KMS-11 (cell line): ENCODE measurements at regions not wholly inside any gene's neighbourhood (a gene's known extent, or its start where the extent isn't known, plus 50 kb on each side); places are given as distances from the start of the nearest gene placed in this dataset.

Experiments used
- H2AFZ ChIP-seq: fragments of 200-600 bp; sonication (generic); 2 replicates; pipeline ENCODE4 v1.6.1; 2016; ENCODE audit warnings: antibody characterized with exemption, mixed run types, low read depth
- H3K27ac ChIP-seq: fragments of 200-600 bp; sonication (generic); 2 replicates; pipeline ENCODE4 v1.6.1; 2016; ENCODE audit warnings: mild to moderate bottlenecking, mixed run types
- H3K27me3 ChIP-seq: fragments of 200-600 bp; sonication (generic); 2 replicates; pipeline ENCODE4 v1.6.1; 2017; ENCODE audit warnings: mild to moderate bottlenecking, low read depth, mixed run types, moderate library complexity; ENCODE audit not compliant: insufficient read depth
- H3K36me3 ChIP-seq: fragments of 200-600 bp; sonication (generic); 2 replicates; pipeline ENCODE4 v1.6.1; 2017; ENCODE audit warnings: mild to moderate bottlenecking, mixed run types; ENCODE audit not compliant: insufficient read depth
- H3K4me1 ChIP-seq: fragments of 200-600 bp; sonication (generic); 2 replicates; pipeline ENCODE4 v1.6.1; 2016; ENCODE audit warnings: mild to moderate bottlenecking, low read depth, mixed run types; ENCODE audit not compliant: poor library complexity, severe bottlenecking
- H3K4me2 ChIP-seq: fragments of 200-600 bp; sonication (generic); 2 replicates; pipeline ENCODE4 v1.7.0; 2016; ENCODE audit warnings: mild to moderate bottlenecking, mixed run types
- H3K4me3 ChIP-seq: fragments of 200-600 bp; sonication (generic); IDR thresholded peaks from 2 replicates; pipeline ENCODE4 v1.6.1; 2017; ENCODE audit warnings: low read depth, low read length, mixed read lengths; ENCODE audit not compliant: insufficient read depth
- H3K79me2 ChIP-seq: fragments of 200-600 bp; sonication (generic); 2 replicates; pipeline ENCODE4 v1.6.1; 2016; ENCODE audit warnings: low read depth, mixed run types; ENCODE audit not compliant: insufficient read depth
- H3K9ac ChIP-seq: fragments of 200-600 bp; sonication (generic); 2 replicates; pipeline ENCODE4 v1.6.1; 2016; ENCODE audit warnings: mild to moderate bottlenecking, mixed run types
- H4K20me1 ChIP-seq: fragments of 200-600 bp; sonication (generic); 2 replicates; pipeline ENCODE4 v1.6.1; 2016; ENCODE audit warnings: mild to moderate bottlenecking, mixed run types; ENCODE audit not compliant: insufficient read depth
- CTCF ChIP-seq: fragments of 200-600 bp; sonication (generic); conservative IDR thresholded peaks from 2 replicates; pipeline ENCODE4 v1.6.1; 2017; ENCODE audit warnings: low read depth, mild to moderate bottlenecking, antibody characterized with exemption, low read length, moderate library complexity, mixed read lengths

- Histone ChIP-seq H3K79me2 (no peaks in the 10 kb centered on the region), H3K4me2 (no peak overlapping the region), H3K27me3 (no peaks in the 10 kb centered on the region), H3K27ac (no peak overlapping the region), H4K20me1 (no peaks in the 10 kb centered on the region), H3K36me3 (no peaks in the 10 kb centered on the region), H3K4me3 (no peak overlapping the region), H3K9ac (no peak overlapping the region), H3K4me1 (no peaks in the 10 kb centered on the region), H2AFZ (no peak overlapping the region)
- TF ChIP-seq CTCF, result no peak
These were observed 215.8 kb downstream of the CTTN start for GRCh38 chr11:70614034-70614681.

GRCh38 chr11:70615036-70615875, 216.9 kb downstream of the CTTN start:
- no peaks in the 10 kb centered on the region for H3K27me3 ChIP-seq
- H3K4me2 ChIP-seq, result no peak overlapping the region
- H3K9ac ChIP-seq, result no peak overlapping the region
- no peak overlapping the region for H2AFZ ChIP-seq
- no peaks in the 10 kb centered on the region for H3K36me3 ChIP-seq
- no peaks in the 10 kb centered on the region for H3K79me2 ChIP-seq
- TF ChIP-seq CTCF, result no peak
- H3K4me1 ChIP-seq, result no peaks in the 10 kb centered on the region
- no peaks in the 10 kb centered on the region for H4K20me1 ChIP-seq
- H3K27ac ChIP-seq, result no peak overlapping the region
- H3K4me3 ChIP-seq, result no peak overlapping the region

- Histone ChIP-seq H3K4me2 (no peak overlapping the region), H3K4me3 (no peak overlapping the region), H4K20me1 (no peaks in the 10 kb centered on the region), H3K27ac (no peak overlapping the region), H3K9ac (no peak overlapping the region), H3K36me3 (no peaks in the 10 kb centered on the region), H3K4me1 (no peaks in the 10 kb centered on the region), H2AFZ (no peak overlapping the region), H3K27me3 (no peaks in the 10 kb centered on the region), H3K79me2 (no peaks in the 10 kb centered on the region)
- TF ChIP-seq CTCF, result no peak
These were observed 218.0 kb downstream of the CTTN start for GRCh38 chr11:70616317-70616716.

- no peaks in the 10 kb centered on the region for H3K4me1 ChIP-seq
- no peaks in the 10 kb centered on the region for H4K20me1 ChIP-seq
- H3K79me2 ChIP-seq, result no peaks in the 10 kb centered on the region
- no peaks in the 10 kb centered on the region for H3K36me3 ChIP-seq
- no peak overlapping the region for H3K27ac ChIP-seq
- H3K4me2 ChIP-seq, result no peak overlapping the region
- H2AFZ ChIP-seq, result no peak overlapping the region
- no peak overlapping the region for H3K4me3 ChIP-seq
- H3K9ac ChIP-seq, result no peak overlapping the region
- no peaks in the 10 kb centered on the region for H3K27me3 ChIP-seq
- TF ChIP-seq CTCF, result no peak
These were observed 218.8 kb downstream of the CTTN start for GRCh38 chr11:70616938-70617654.
